Smooth muscle cell (in vitro differentiated cells): ENCODE measurements at regions not wholly inside any gene's neighbourhood (a gene's known extent, or its start where the extent isn't known, plus 50 kb on each side); places are given as distances from the start of the nearest gene placed in this dataset.

Experiments used
- DNase-seq: peaks from one replicate; lab custom pipeline; 2025; ENCODE audit not compliant: unreplicated experiment; lab: John Stamatoyannopoulos, UW
- H2AFZ ChIP-seq: fragments of 200-600 bp; sonication (generic); 2 replicates; pipeline ENCODE4 v1.6.0; 2016; ENCODE audit warnings: antibody characterized with exemption, low read depth, mild to moderate bottlenecking
- H3F3A ChIP-seq: fragments of 200-600 bp; sonication (generic); 2 replicates; pipeline ENCODE4 v1.6.0; 2017; ENCODE audit warnings: antibody characterized with exemption, low read depth
- H3K27ac ChIP-seq: fragments of 200-600 bp; sonication (generic); 2 replicates; pipeline ENCODE4 v1.5.1; 2016; ENCODE audit warnings: low read depth, mild to moderate bottlenecking
- H3K27me3 ChIP-seq: fragments of 200-600 bp; sonication (generic); 2 replicates; pipeline ENCODE4 v1.6.1; 2016; ENCODE audit warnings: low read depth, mild to moderate bottlenecking
- H3K36me3 ChIP-seq: fragments of 200-600 bp; sonication (generic); 2 replicates; pipeline ENCODE4 v1.5.1; 2016; ENCODE audit warnings: low read depth
- H3K4me1 ChIP-seq: fragments of 200-600 bp; sonication (generic); 2 replicates; pipeline ENCODE4 v1.5.1; 2016; ENCODE audit warnings: low read depth
- H3K4me2 ChIP-seq: fragments of 200-600 bp; sonication (generic); 2 replicates; pipeline ENCODE4 v1.6.0; 2016; ENCODE audit warnings: mild to moderate bottlenecking
- H3K4me3 ChIP-seq: fragments of 200-600 bp; sonication (generic); 2 replicates; pipeline ENCODE4 v1.5.1; 2016; ENCODE audit warnings: mild to moderate bottlenecking
- H3K79me2 ChIP-seq: fragments of 200-600 bp; sonication (generic); 2 replicates; pipeline ENCODE4 v1.6.0; 2016; ENCODE audit warnings: low read depth, mild to moderate bottlenecking
- H3K9ac ChIP-seq: fragments of 200-600 bp; sonication (generic); 2 replicates; pipeline ENCODE4 v1.6.0; 2016; ENCODE audit warnings: low read depth
- H3K9me3 ChIP-seq: fragments of 200-600 bp; sonication (generic); replicated peaks from 2 replicates; pipeline ENCODE4 v1.5.1; 2016; ENCODE audit warnings: low read depth
- H4K20me1 ChIP-seq: fragments of 200-600 bp; sonication (generic); 2 replicates; pipeline ENCODE4 v1.6.0; 2016; ENCODE audit warnings: low read depth
- CTCF ChIP-seq: fragments of 200-600 bp; sonication (generic); IDR thresholded peaks from 2 replicates; pipeline ENCODE4 v1.5.1; 2017; ENCODE audit warnings: borderline replicate concordance, mild to moderate bottlenecking, antibody characterized with exemption; ENCODE audit not compliant: insufficient read depth, poor library complexity, severe bottlenecking
- whole genome bisulfite sequencing: methylation state at CpG from one replicate; pipeline ENCODE4 v1.1.7; 2016; ENCODE audit warnings: low lambda C conversion rate; 5-methylcytosine and 5-hydroxymethylcytosine counted together

DNA sequence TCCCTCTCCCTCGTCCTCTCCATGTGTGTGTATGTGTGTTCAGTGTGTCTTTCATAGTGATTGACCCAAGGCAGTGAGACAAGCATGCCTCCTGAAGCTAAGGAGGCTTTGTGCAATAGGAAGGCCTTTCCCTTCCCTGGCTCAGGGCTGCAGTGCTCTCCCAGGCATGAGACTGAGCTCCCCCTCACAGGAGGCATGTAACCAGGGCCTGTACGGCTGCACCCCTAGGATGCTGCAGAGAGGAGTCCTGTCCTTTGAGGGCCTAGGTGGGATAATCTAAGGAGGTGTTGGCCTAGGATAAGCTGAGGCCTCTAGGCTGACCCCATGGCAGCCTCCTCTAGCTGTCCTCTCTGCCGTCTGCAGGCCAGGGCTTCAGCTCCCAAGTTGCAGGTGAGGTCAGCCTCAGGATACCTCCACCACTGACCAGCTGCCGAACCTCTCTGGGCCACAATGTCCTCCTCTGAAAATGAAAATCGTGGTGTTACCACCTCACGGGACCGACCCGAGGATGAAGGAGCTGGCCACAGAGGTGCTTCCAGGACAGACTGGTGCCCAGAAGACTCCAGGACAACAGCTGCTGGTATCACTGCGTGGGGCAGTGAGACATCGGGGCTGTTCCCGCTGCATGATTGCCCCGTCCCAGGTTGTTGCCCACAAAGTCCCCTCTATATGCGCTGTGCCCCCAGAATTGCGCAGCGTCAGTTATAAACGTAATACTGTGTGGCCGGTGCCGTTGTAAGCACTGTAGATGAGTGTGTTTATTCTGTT, 129.6 kb downstream of the BARX1 start:
- H4K20me1 ChIP-seq: no peaks in the 10 kb centered on the region
- no peaks in the 10 kb centered on the region for H3K4me1 ChIP-seq
- H3K27ac ChIP-seq: no peak overlapping the region
- no peak overlapping the region for H3K4me2 ChIP-seq
- peaks cover 39% of the 10 kb centered on the region for H3K27me3 ChIP-seq
- no peak overlapping the region for H3K9ac ChIP-seq
- H3K79me2 ChIP-seq: no peaks in the 10 kb centered on the region
- H2AFZ ChIP-seq: no peak overlapping the region
- H3K4me3 ChIP-seq: no peak overlapping the region
- H3K36me3 ChIP-seq: no peaks in the 10 kb centered on the region
- no peaks in the 10 kb centered on the region for H3K9me3 ChIP-seq
- WGBS: 86% methylated on average over 18 of the region's 18 CpGs
- TF ChIP-seq CTCF: no peak
- no peak for DNase-seq
- H3F3A ChIP-seq: no peaks in the 10 kb centered on the region

GRCh38 chr9:93824386-93825294, 130.5 kb downstream of the BARX1 start:
- no peak overlapping the region for H3K4me3 ChIP-seq
- H3K4me1 ChIP-seq: no peaks in the 10 kb centered on the region
- H3K9me3 ChIP-seq: no peaks in the 10 kb centered on the region
- WGBS: 83% methylated on average over 9 of the region's 9 CpGs
- H3K79me2 ChIP-seq: no peaks in the 10 kb centered on the region
- H3K4me2 ChIP-seq: no peak overlapping the region
- TF ChIP-seq CTCF: no peak
- H3F3A ChIP-seq: no peaks in the 10 kb centered on the region
- H3K9ac ChIP-seq: no peak overlapping the region
- no peaks in the 10 kb centered on the region for H3K36me3 ChIP-seq
- H3K27me3 ChIP-seq: peaks cover 46% of the 10 kb centered on the region
- no peak overlapping the region for H2AFZ ChIP-seq
- no peak for DNase-seq
- no peak overlapping the region for H3K27ac ChIP-seq
- no peaks in the 10 kb centered on the region for H4K20me1 ChIP-seq

DNA sequence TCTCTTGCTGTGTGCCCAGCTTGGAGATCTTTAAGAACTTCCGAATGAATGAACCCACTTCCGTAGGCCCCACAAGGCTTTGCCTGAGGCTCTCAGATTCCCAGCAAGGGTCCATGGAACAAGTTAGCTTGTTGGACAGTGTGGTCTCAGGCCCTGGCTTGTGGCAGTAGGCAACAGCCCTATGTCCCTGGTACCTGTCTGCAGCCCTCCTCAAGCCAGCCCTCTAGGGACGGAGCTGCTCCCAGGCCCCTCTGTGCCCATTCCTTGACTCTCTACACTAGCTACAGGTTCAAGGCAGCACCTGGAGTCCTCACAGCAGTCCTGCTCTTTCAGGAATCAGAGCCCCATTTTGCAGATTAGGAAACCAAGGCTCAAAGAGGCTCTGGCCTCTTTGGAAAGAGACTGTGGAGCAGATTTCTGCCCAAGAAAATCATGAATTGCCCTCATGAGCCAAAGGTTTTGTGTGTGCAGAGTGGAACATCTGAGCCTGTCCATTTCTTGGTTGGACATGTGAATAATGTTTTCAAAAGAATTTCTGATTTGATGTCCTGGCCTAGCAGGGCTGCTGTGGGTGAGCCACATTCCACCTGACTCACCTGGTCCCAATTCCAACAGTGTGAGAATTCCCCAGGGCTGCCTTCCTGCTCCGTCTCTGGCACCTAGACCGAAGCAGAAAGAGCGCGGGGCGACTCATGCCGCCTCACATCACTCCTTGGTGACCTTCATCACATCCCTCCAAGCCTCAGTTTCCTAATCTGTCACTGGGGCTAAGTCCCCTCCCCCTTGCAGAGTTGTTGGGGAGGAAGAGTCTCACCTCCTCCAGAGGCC, 131.7 kb downstream of the BARX1 start:
- WGBS: 93% methylated on average over 9 of the region's 9 CpGs
- H3K9ac ChIP-seq: no peak overlapping the region

More for the DNA sequence above, 131.7 kb downstream of the BARX1 start:
- H3K4me2 ChIP-seq: no peak overlapping the region
- H4K20me1 ChIP-seq: no peaks in the 10 kb centered on the region
- H2AFZ ChIP-seq: no peak overlapping the region
- TF ChIP-seq CTCF: no peak
- peaks cover 57% of the 10 kb centered on the region for H3K27me3 ChIP-seq
- DNase-seq: no peak
- no peaks in the 10 kb centered on the region for H3K79me2 ChIP-seq
- no peak overlapping the region for H3K4me3 ChIP-seq
- no peaks in the 10 kb centered on the region for H3K9me3 ChIP-seq
- no peaks in the 10 kb centered on the region for H3K4me1 ChIP-seq
- no peaks in the 10 kb centered on the region for H3K36me3 ChIP-seq
- H3K27ac ChIP-seq: no peak overlapping the region
- H3F3A ChIP-seq: no peaks in the 10 kb centered on the region
